ENCODE measurements at regions not wholly inside any gene's neighbourhood (a gene's known extent, or its start where the extent isn't known, plus 50 kb on each side); places are given as distances from the start of the nearest gene placed in this dataset.

- TF ChIP-seq CTCF (IDR thresholded peaks at IDR 0.05; ENCODE audit: low read length, missing control alignments), result no peak
- no peak overlapping the region for H3K4me3 ChIP-seq (replicated peaks; ENCODE audit: low read depth, low read length)
- DNase-seq (ENCODE audit: low read depth), result no peak
Measured at GRCh38 chr7:33738260-33738935, 166.9 kb upstream of the BMPER start.

- TF ChIP-seq CTCF (IDR thresholded peaks at IDR 0.05; ENCODE audit: low read length, missing control alignments), result no peak
- no peak for DNase-seq (ENCODE audit: low read depth)
- H3K4me3 ChIP-seq (replicated peaks; ENCODE audit: low read depth, low read length), result no peak overlapping the region
Measured at GRCh38 chr7:33739286-33739685, 166.1 kb upstream of the BMPER start.

- no peak for TF ChIP-seq CTCF (IDR thresholded peaks at IDR 0.05; ENCODE audit: low read length, missing control alignments)
- peak; percentile 29 for DNase-seq (ENCODE audit: low read depth)
Measured at GRCh38 chr7:33742521-33742920, 162.8 kb upstream of the BMPER start.

GRCh38 chr7:33742999-33743587 is 162.2 kb upstream of the BMPER start:
- H3K4me3 ChIP-seq (replicated peaks; ENCODE audit: low read depth, low read length), result no peak overlapping the region
- TF ChIP-seq CTCF (IDR thresholded peaks at IDR 0.05; ENCODE audit: low read length, missing control alignments), result no peak

More at GRCh38 chr7:33742521-33742920, 162.8 kb upstream of the BMPER start:
- H3K4me3 ChIP-seq (replicated peaks; ENCODE audit: low read depth, low read length), result no peak overlapping the region

GRCh38 chr7:33743594-33743993 is 161.7 kb upstream of the BMPER start:
- DNase-seq (ENCODE audit: low read depth), result peak; percentile 98
- TF ChIP-seq CTCF (IDR thresholded peaks at IDR 0.05; ENCODE audit: low read length, missing control alignments), result no peak
- H3K4me3 ChIP-seq (replicated peaks; ENCODE audit: low read depth, low read length), result no peak overlapping the region

More at GRCh38 chr7:33742999-33743587, 162.2 kb upstream of the BMPER start:
- DNase-seq (ENCODE audit: low read depth), result no peak

GRCh38 chr7:33744293-33745075 is 160.9 kb upstream of the BMPER start:
- TF ChIP-seq CTCF (IDR thresholded peaks at IDR 0.05; ENCODE audit: low read length, missing control alignments), result peak; percentile 31
- DNase-seq (ENCODE audit: low read depth), result peak; percentile 65
- H3K4me3 ChIP-seq (replicated peaks; ENCODE audit: low read depth, low read length), result no peak overlapping the region
